Adipocyte (in vitro differentiated cells): ENCODE measurements at regions not wholly inside any gene's neighbourhood (a gene's known extent, or its start where the extent isn't known, plus 50 kb on each side); places are given as distances from the start of the nearest gene placed in this dataset.

Experiments
- DNase-seq: peaks from one replicate; pipeline ENCODE4 v3.0.0-alpha.2; 2015; ENCODE audit warnings: low read depth
- H3K27me3 ChIP-seq: replicated peaks from 2 replicates; pipeline ENCODE4 v1.7.0; 2013; ENCODE audit warnings: mild to moderate bottlenecking, low read length, moderate library complexity; ENCODE audit not compliant: control insufficient read depth, insufficient read depth
- H3K36me3 ChIP-seq: 2 replicates; pipeline ENCODE4 v1.7.0; 2013; ENCODE audit warnings: low read length, mild to moderate bottlenecking, moderate library complexity; ENCODE audit not compliant: control insufficient read depth, insufficient read depth, severe bottlenecking
- H3K4me1 ChIP-seq: 2 replicates; pipeline ENCODE4 v1.7.0; 2013; ENCODE audit warnings: mild to moderate bottlenecking, low read length, moderate library complexity; ENCODE audit not compliant: control insufficient read depth, insufficient read depth
- H3K4me3 ChIP-seq: 2 replicates; pipeline ENCODE4 v1.7.0; 2013; ENCODE audit warnings: mild to moderate bottlenecking, low read length, moderate library complexity
- H3K9ac ChIP-seq: 2 replicates; pipeline ENCODE4 v1.7.0; 2013; ENCODE audit warnings: mild to moderate bottlenecking, low read length, moderate library complexity
- H3K9me3 ChIP-seq: 2 replicates; pipeline ENCODE4 v1.7.0; 2013; ENCODE audit warnings: mild to moderate bottlenecking, low read length, moderate library complexity; ENCODE audit not compliant: control insufficient read depth

GRCh38 chr20:62575976-62576722 lies 66.2 kb upstream of the SLCO4A1 start:
- Histone ChIP-seq H3K4me1 (no peaks in the 10 kb centered on the region), H3K4me3 (no peak overlapping the region), H3K27me3 (peaks cover 86% of the 10 kb centered on the region), H3K9ac (no peak overlapping the region), H3K9me3 (no peaks in the 10 kb centered on the region), H3K36me3 (no peaks in the 10 kb centered on the region)
- no peak for DNase-seq

GRCh38 chr20:62576815-62577489 lies 65.4 kb upstream of the SLCO4A1 start:
- peaks cover 87% of the 10 kb centered on the region for H3K27me3 ChIP-seq
- DNase-seq, result peak; percentile 45
- H3K4me3 ChIP-seq, result no peak overlapping the region
- no peaks in the 10 kb centered on the region for H3K9me3 ChIP-seq
- no peaks in the 10 kb centered on the region for H3K4me1 ChIP-seq
- H3K9ac ChIP-seq, result no peak overlapping the region
- no peaks in the 10 kb centered on the region for H3K36me3 ChIP-seq

- Histone ChIP-seq H3K4me1 (no peaks in the 10 kb centered on the region), H3K27me3 (peaks cover 87% of the 10 kb centered on the region), H3K9ac (no peak overlapping the region), H3K9me3 (no peaks in the 10 kb centered on the region), H3K36me3 (no peaks in the 10 kb centered on the region), H3K4me3 (no peak overlapping the region)
- no peak for DNase-seq
Observed at GRCh38 chr20:62577490-62577836, 64.8 kb upstream of the SLCO4A1 start.

DNA sequence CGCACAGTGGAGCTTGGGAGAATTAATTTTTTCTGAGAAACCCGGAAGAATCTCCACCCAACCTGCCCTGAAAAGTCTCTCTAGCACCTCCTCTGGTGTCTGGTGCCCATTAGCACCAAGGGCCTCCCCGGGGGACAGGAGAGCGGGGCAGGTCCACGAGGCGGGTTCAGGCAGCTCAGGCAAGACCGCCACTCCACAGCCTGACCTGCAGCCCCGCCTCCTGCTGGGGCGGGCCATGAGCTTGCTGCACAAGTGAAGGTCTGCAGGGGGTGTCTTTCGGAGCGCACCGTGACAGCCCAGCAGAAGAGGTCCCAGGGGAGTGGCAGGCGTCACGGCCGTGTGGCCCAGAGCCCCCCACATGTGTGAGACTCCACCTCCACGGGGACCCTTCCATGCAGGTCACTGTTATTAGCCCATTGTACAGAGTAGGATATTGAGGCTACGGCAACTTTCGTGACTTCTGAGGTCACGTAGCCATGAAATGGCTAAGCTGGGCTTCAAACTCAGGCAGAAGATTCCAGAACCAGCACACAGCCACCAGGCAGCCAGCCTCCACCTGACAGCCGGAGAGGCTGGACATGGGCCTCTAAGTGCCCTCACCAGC lies 63.9 kb upstream of the SLCO4A1 start:
- Histone ChIP-seq H3K4me3 (no peak overlapping the region), H3K27me3 (peaks cover 86% of the 10 kb centered on the region), H3K9ac (no peak overlapping the region), H3K36me3 (no peaks in the 10 kb centered on the region), H3K4me1 (no peaks in the 10 kb centered on the region), H3K9me3 (no peaks in the 10 kb centered on the region)
- DNase-seq, result no peak

DNA sequence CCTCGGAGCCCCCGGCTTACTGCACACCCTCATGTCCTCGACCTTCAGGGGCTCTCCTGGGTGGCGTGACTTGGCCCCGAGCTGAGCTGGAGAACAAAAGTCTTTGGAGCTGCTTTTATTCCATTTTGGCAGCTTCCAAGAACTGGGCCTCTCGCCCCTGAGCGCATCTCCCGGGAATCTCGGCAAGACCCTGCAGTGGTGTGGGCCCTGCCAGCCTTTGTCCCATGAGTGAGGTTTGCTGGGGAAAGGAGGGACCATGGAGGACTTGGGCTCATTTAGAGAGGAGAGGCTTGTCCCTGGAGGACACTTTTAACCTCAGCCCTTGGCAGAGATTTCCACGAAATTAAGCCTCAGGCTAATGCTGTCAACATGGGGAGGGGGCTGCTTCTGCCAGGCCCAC lies 62.3 kb upstream of the SLCO4A1 start:
- no peaks in the 10 kb centered on the region for H3K4me1 ChIP-seq
- H3K27me3 ChIP-seq, result peaks cover 80% of the 10 kb centered on the region
- no peak overlapping the region for H3K4me3 ChIP-seq
- DNase-seq, result no peak
- no peaks in the 10 kb centered on the region for H3K36me3 ChIP-seq
- no peaks in the 10 kb centered on the region for H3K9me3 ChIP-seq
- no peak overlapping the region for H3K9ac ChIP-seq

DNA sequence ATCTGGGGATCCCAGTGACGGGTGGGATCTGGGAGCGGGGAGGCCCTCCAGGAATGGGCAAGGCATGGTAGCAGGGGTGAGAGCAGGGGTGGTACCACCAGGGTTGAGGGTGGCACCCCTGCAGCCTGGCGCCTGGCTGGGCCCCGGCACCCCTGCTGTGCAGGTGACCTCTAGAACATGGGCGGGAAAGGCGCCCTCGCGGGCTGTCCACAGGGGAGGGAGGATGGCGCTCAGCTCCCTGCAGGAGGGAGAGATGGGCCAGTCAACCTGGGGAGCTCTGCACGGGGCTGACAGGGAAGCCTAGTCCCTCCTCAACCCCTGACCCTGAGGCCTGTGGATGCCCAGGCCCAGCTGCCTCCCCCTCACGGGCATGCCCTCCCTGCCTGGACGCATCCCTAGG lies 61.6 kb upstream of the SLCO4A1 start:
- H3K36me3 ChIP-seq, result no peaks in the 10 kb centered on the region
- H3K9ac ChIP-seq, result no peak overlapping the region
- no peaks in the 10 kb centered on the region for H3K4me1 ChIP-seq
- H3K4me3 ChIP-seq, result no peak overlapping the region
- peaks cover 77% of the 10 kb centered on the region for H3K27me3 ChIP-seq
- H3K9me3 ChIP-seq, result no peaks in the 10 kb centered on the region
- no peak for DNase-seq

DNA sequence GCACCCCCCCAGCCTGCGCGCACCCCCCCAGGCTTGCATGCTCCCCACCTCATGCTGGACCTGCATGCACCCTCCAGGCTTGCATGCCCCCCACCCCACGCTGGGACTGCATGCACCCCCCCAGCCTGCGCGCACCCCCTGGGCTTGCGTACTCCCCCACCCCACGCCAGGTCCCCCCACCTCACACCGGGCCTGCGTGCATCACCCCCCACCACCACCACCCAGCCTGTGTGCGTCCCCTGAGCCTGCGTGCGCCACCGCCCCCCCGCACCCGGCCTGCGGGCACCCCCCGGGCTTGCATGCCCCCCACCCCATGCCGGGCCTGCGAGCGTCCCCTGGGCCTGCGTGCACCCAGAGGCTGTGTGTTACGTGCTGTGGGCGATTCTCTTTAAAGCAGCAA lies 61.0 kb upstream of the SLCO4A1 start:
- Histone ChIP-seq H3K27me3 (peaks cover 77% of the 10 kb centered on the region), H3K9me3 (no peaks in the 10 kb centered on the region), H3K9ac (no peak overlapping the region), H3K36me3 (no peaks in the 10 kb centered on the region), H3K4me1 (no peaks in the 10 kb centered on the region), H3K4me3 (no peak overlapping the region)
- no peak for DNase-seq

DNA sequence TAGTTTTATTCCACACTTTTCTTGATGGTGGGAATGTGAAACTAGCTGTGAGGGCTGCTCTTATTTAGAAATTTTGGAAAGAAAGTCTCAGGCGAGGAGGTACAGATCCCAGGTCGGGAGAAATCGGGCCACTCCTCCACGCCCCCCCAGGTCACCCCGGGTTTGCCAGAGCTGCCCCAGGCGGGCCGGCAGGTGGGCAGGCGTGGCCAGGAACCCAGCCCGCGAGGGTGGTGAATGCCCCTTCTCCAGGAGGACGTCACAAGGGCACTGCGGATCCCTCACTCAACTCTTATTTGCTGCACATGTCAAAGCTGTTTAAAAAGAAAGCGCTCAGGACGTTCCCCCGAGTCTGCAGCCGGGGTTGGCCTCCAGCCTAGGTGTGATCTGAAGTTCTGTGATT lies 60.5 kb upstream of the SLCO4A1 start:
- no peak overlapping the region for H3K9ac ChIP-seq
- no peak for DNase-seq
- H3K27me3 ChIP-seq, result peaks cover 73% of the 10 kb centered on the region
- no peaks in the 10 kb centered on the region for H3K36me3 ChIP-seq
- no peaks in the 10 kb centered on the region for H3K9me3 ChIP-seq
- H3K4me3 ChIP-seq, result no peak overlapping the region
- no peaks in the 10 kb centered on the region for H3K4me1 ChIP-seq

GRCh38 chr20:62583424-62583920 lies 58.8 kb upstream of the SLCO4A1 start:
- no peak overlapping the region for H3K9ac ChIP-seq
- peaks cover 64% of the 10 kb centered on the region for H3K27me3 ChIP-seq
- peaks cover 5% of the 10 kb centered on the region for H3K4me1 ChIP-seq
- H3K4me3 ChIP-seq, result no peak overlapping the region
- no peaks in the 10 kb centered on the region for H3K9me3 ChIP-seq
- H3K36me3 ChIP-seq, result no peaks in the 10 kb centered on the region
- peak; percentile 15 for DNase-seq

DNA sequence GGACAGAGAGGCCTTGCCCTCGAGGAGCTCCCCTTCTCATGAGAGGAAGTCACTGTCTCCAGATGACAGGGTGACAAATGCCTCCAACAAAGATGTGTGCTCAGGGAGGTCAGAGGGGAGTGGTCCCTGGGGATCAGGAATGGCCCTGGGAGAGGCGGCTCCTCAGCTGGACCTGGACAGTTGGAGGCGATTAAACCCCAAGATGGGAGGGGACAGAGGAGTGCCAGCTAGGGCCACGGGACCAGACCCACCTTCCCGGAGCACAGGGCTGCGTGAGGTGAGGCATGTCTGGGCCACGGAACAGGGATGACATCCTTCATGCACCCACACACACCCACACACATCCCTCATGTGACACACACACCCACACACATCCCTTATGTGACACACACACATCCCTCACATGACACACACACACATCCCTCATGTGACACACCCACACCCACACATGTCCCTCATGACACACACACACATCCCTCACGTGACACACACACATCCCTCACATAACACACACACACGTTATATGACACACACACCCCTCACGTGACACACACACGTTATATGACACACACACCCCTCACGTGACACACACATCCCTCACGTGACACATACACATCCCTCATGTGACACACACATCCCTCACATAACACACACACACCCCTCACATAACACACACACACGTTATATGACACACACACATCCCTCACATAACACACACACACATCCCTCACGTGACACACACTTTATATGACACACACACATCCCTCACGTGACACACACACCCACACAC lies 57.4 kb upstream of the SLCO4A1 start:
- H3K9ac ChIP-seq, result no peak overlapping the region
- DNase-seq, result no peak
- H3K4me3 ChIP-seq, result no peak overlapping the region
- H3K9me3 ChIP-seq, result no peaks in the 10 kb centered on the region
- H3K27me3 ChIP-seq, result peaks cover 50% of the 10 kb centered on the region
- no peaks in the 10 kb centered on the region for H3K36me3 ChIP-seq
- H3K4me1 ChIP-seq, result peaks cover 15% of the 10 kb centered on the region

- Histone ChIP-seq H3K9ac (no peak overlapping the region), H3K27me3 (peaks cover 44% of the 10 kb centered on the region), H3K4me3 (no peak overlapping the region), H3K36me3 (no peaks in the 10 kb centered on the region), H3K4me1 (peaks cover 22% of the 10 kb centered on the region), H3K9me3 (no peaks in the 10 kb centered on the region)
- no peak for DNase-seq
Observed at GRCh38 chr20:62585461-62585970, 56.8 kb upstream of the SLCO4A1 start.
